NCI-H2196 (cell line): ENCODE measurements at regions not wholly inside any gene's neighbourhood (a gene's known extent, or its start where the extent isn't known, plus 50 kb on each side); places are given as distances from the start of the nearest gene placed in this dataset.

Experiments used
- DNase-seq: peaks from one replicate; lab custom pipeline; 2025; ENCODE audit not compliant: unreplicated experiment; lab: John Stamatoyannopoulos, UW

DNA sequence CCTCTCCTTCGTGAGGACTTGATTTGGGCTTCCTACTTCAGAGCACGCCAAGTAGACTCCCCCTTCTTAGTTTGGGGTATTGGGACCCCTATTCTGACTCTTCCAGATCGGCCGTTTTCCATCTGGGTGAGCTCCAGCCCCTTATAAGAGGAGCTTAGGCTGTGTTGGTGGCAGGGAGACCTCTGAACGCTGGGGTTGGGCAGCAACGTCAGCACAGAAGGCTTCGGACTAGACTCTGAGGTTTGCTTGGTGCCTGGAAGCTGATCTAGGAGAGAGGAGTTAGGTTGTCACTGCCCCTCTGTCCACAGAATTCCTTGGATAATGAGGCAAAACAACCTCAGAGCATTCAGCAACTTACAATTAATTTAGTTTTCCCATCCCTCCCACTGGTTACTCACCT is 99.2 kb upstream of the RTL1 start:
- DNase-seq: no peak

GRCh38 chr14:101004176-101004575 is 100.7 kb upstream of the RTL1 start:
- DNase-seq: no peak

DNA sequence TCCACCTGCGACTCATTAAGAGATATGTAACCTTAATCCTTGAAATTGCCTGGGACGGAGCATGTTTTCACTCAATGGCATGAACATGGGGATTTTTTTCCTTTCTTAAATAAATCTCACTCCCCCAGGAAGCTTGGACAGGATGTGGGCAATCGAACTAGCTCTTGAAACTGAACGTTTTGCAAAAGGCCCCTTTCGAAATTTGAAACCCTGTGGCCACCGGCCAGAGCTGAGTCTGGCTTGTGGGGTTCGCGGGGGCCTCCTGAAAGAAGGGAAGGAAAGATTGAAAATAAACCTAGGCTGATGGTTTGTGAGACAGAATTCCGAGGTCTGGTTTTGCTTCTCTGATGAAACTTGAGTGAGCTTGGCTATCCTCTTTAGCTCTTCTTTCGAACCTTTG is 101.4 kb upstream of the RTL1 start:
- no peak for DNase-seq

GRCh38 chr14:101005447-101005846 is 101.9 kb upstream of the RTL1 start:
- DNase-seq: no peak

- DNase-seq: no peak
Observed at GRCh38 chr14:101006008-101006407, 102.5 kb upstream of the RTL1 start.

- DNase-seq: no peak
Observed at GRCh38 chr14:101007004-101007614, 103.6 kb upstream of the RTL1 start.

- DNase-seq: no peak
Observed at GRCh38 chr14:101007765-101008164, 104.2 kb upstream of the RTL1 start.

DNA sequence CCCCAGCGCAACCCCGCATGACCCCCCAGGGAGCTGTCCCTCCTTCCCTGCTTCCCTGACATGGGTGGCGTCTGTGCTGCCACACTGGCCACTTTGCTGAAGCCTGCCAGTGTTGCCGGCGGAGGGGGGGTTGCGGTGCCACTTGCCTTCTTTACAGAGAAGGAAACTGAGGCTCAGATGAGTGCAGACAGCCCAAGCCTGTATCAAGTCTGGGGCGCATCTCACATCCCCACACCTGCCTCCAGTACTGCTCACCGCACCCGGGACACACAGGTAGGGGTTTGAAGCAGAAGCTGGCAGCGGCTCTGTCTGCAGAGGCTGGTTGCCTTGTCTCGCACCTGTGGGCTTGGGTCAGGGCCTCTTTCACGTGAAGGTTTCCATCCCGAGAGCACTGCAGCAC is 104.7 kb upstream of the RTL1 start:
- no peak for DNase-seq

DNA sequence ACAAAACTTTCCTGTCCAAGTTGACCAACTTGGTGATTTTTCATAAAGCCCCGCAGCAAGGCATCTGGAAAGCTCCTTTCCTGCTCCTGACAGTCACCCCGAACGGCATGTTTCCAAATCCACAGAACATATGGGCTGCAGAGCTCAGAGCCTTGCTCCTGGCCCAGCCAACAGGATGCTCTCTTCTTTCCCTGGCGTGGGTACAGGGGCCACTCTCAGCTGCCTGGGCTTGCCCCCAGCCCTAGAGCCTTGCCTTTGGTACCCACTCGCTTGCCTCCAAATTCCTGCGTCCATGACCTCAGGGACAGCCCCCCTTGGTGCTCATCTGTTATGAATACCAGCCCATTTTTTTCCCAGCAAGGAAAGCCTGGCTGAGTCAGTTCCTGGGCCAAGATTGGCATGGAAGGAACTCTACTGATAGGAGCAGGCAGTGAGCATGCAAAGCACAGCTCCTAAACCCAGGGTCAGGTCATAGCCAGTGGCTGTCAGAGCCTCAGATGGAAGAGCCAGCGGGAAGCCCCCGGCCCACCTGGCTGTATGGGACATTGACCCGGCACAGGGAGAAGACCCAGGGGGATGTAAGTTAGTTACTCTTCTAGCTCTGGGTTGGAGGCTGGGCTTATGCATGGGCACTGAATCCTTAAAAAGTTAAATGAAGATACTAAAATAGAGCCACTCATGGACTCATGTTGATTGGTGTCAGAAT is 105.3 kb upstream of the RTL1 start:
- DNase-seq: no peak

DNA sequence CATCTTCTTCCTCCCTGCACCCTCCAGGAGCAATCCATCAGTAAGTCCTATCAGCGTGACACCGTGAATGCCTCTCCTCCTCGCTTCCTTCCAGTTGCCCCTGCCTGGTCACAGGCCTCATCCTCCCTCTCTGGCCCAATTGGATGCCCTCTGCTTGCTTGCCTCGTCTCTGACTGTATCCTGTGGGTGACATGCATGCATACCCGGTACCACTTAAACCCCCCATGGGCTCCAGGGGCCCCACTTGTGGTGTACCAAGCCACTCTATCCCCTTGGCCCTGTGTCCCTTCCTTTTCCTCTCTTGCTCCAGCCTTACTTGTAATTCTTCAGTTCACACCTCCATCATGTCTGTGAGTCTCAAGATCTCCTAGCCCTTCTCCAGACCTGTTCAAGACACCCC is 106.0 kb upstream of the RTL1 start:
- DNase-seq: no peak

GRCh38 chr14:101010293-101010692 is 106.8 kb upstream of the RTL1 start:
- DNase-seq: no peak

GRCh38 chr14:101010835-101011234 is 107.3 kb upstream of the RTL1 start:
- DNase-seq: no peak

DNA sequence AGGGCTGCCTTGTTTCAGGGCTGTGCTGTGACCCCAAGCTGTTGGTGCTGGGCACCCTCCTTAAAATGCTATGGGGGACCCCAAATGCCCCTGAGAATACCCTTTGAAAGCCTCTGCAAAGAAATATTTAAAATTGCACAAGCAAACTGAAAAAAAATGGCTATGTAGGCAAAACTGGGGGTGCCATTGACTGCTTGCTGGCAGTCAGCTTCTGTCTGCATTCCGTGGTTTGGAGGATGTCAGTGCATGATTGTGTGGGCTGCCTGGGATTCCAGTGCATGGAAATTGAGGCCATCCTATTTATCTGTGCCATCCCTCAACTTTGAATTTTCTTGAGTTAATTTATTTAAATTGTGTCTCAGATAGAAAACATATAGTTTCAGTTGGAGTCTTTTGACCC is 113.7 kb upstream of the RTL1 start:
- no peak for DNase-seq

GRCh38 chr14:101017806-101018560 is 114.5 kb upstream of the RTL1 start:
- DNase-seq: no peak

- DNase-seq: no peak
Observed at GRCh38 chr14:101018561-101019290, 115.2 kb upstream of the RTL1 start.

GRCh38 chr14:101019541-101019940 is 116.0 kb upstream of the RTL1 start:
- DNase-seq: no peak

GRCh38 chr14:101019990-101020710 is 116.6 kb upstream of the RTL1 start:
- no peak for DNase-seq

- DNase-seq: no peak
Observed at GRCh38 chr14:101020834-101021370, 117.4 kb upstream of the RTL1 start.

GRCh38 chr14:101022121-101022520 is 118.6 kb upstream of the RTL1 start:
- DNase-seq: no peak

DNA sequence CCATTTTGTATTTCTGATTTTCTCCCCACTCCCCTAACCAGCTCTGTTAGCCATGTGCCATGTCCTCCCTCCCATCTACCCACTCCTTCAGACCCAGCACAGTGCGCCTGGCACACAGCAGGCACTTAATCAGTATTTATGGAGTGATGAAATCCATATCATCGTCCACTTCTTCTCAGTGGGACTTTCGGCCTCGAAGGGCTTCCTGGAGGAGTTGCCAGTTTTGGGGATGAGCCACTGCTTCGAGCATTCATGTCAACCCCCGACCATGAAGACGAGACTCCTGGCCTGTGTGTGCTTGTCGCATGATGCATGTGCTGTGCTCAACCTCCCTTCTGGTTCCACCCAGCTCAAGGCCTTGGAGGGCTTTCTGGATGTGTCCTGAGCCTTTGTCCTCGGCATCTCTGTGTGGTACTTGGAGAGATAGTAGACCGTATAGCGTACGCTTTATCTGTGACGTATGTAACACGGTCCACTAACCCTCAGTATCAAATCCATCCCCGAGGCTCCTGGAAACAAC is 119.5 kb upstream of the RTL1 start:
- DNase-seq: no peak
